Right cardiac atrium (tissue), 5 donors: ENCODE measurements at regions not wholly inside any gene's neighbourhood (a gene's known extent, or its start where the extent isn't known, plus 50 kb on each side); places are given as distances from the start of the nearest gene placed in this dataset.

Source experiments
- ATAC-seq, 2 donors: fragments of 200-7000 bp; cut with Tn5 transposase; one replicate each; pipeline versions ENCODE4 v1.8.0 to v1.9.1; 2020; ENCODE audit warnings: moderate library complexity in 2 of 2, mild to moderate bottlenecking in 1 of 2
- DNase-seq, 3 donors: peaks; one replicate each; pipeline ENCODE4 v3.0.0-alpha.2; 2020
- H3K27ac ChIP-seq: one replicate; pipeline ENCODE4 v1.5.1; 2013; ENCODE audit warnings: mild to moderate bottlenecking, low read length, control low read depth, moderate library complexity
- H3K27me3 ChIP-seq: one replicate; pipeline ENCODE4 v1.6.1; 2013; ENCODE audit not compliant: control insufficient read depth, insufficient read depth
- H3K4me1 ChIP-seq: one replicate; pipeline ENCODE4 v1.6.1; 2013; ENCODE audit warnings: low read length; ENCODE audit not compliant: control insufficient read depth, insufficient read depth
- H3K4me3 ChIP-seq: one replicate; pipeline ENCODE4 v1.5.1; 2013; ENCODE audit warnings: low read length, control low read depth
- H3K9me3 ChIP-seq: one replicate; pipeline ENCODE4 v1.6.1; 2013; ENCODE audit warnings: low read length; ENCODE audit not compliant: control insufficient read depth
- WGBS: extraction: QIAGEN DNeasy Blood & Tissue Kit; methylation state at CpG from one replicate; pipeline ENCODE4 v1.1.7; 2013; 5-methylcytosine and 5-hydroxymethylcytosine counted together
- intact Hi-C, 4 donors: fragments of 100-400 bp; cut with DNase I; formaldehyde crosslinking; loops; one replicate each; pipeline versions ENCODE4 v1.11.0 to v1.14.0; 2022 to 2023
- donor health status: healthy with polysubstance abuse.
- donor health status: DM: no; HTN: yes; CAD: no.
- donor health status: DM: no; HTN: no; CAD: no.
- donor health status: DM: no; HTN: yes; CAD: no; lungs with severe emphysema.
- donor health status: DM: yes; HTN: yes; CAD: no.

- Histone ChIP-seq H3K4me3 (no peak overlapping the region), H3K4me1 (no peaks in the 10 kb centered on the region), H3K27me3 (no peaks in the 10 kb centered on the region), H3K9me3 (no peaks in the 10 kb centered on the region), H3K27ac (no peak overlapping the region)
- intact Hi-C loops, result no loop called here
- ATAC-seq (no peak), DNase-seq (no peak)
- WGBS, result 100% methylated on average over 1 of the region's 1 CpG
Measured at GRCh38 chr10:63862860-63863259, 341.7 kb downstream of the REEP3 start.

- H3K9me3 ChIP-seq, result no peaks in the 10 kb centered on the region
- no peaks in the 10 kb centered on the region for H3K4me1 ChIP-seq
- WGBS, result 62% methylated on average over 4 of the region's 4 CpGs
- no peak for DNase-seq
- no peak for ATAC-seq
- intact Hi-C loops, result no loop called here
- H3K27ac ChIP-seq, result no peak overlapping the region
- H3K4me3 ChIP-seq, result no peak overlapping the region
- no peaks in the 10 kb centered on the region for H3K27me3 ChIP-seq
Measured at GRCh38 chr10:63865210-63865609, 344.0 kb downstream of the REEP3 start.

GRCh38 chr10:63866075-63866746 is 345.0 kb downstream of the REEP3 start:
- ATAC-seq (peak; percentile 74 to 80), DNase-seq (peak; percentile 27 to 74 (median 72))
- H3K4me1 ChIP-seq, result no peaks in the 10 kb centered on the region
- 6% methylated on average over 16 of the region's 16 CpGs for WGBS
- H3K9me3 ChIP-seq, result no peaks in the 10 kb centered on the region
- no peaks in the 10 kb centered on the region for H3K27me3 ChIP-seq
- intact Hi-C loops, result no loop called here
- H3K27ac ChIP-seq, result no peak overlapping the region
- H3K4me3 ChIP-seq, result no peak overlapping the region

GRCh38 chr10:63866747-63867140 is 345.5 kb downstream of the REEP3 start:
- H3K4me3 ChIP-seq, result no peak overlapping the region
- intact Hi-C loops, result no loop called here
- H3K27ac ChIP-seq, result no peak overlapping the region
- DNase-seq (no peak), ATAC-seq (no peak)
- no peaks in the 10 kb centered on the region for H3K9me3 ChIP-seq
- H3K4me1 ChIP-seq, result no peaks in the 10 kb centered on the region
- H3K27me3 ChIP-seq, result no peaks in the 10 kb centered on the region
- WGBS, result 0% methylated on average over 2 of the region's 2 CpGs

GRCh38 chr10:63878428-63878827 is 357.2 kb downstream of the REEP3 start:
- Histone ChIP-seq H3K9me3 (no peaks in the 10 kb centered on the region), H3K27me3 (no peaks in the 10 kb centered on the region), H3K4me1 (no peaks in the 10 kb centered on the region), H3K4me3 (no peak overlapping the region), H3K27ac (no peak overlapping the region)
- ATAC-seq, result no peak
- WGBS, result 79% methylated on average over 2 of the region's 2 CpGs
- intact Hi-C loops, result no loop called here
- DNase-seq, result no peak

- Histone ChIP-seq H3K27ac (no peak overlapping the region), H3K9me3 (no peaks in the 10 kb centered on the region), H3K4me1 (no peaks in the 10 kb centered on the region), H3K4me3 (no peak overlapping the region), H3K27me3 (no peaks in the 10 kb centered on the region)
- intact Hi-C loops, result no loop called here
- 84% methylated on average over 1 of the region's 1 CpG for WGBS
- ATAC-seq, result no peak
- DNase-seq, result no peak
Measured at GRCh38 chr10:63883861-63884260, 362.7 kb downstream of the REEP3 start.

- Histone ChIP-seq H3K4me3 (no peak overlapping the region), H3K27ac (no peak overlapping the region), H3K9me3 (no peaks in the 10 kb centered on the region), H3K4me1 (no peaks in the 10 kb centered on the region), H3K27me3 (no peaks in the 10 kb centered on the region)
- intact Hi-C loops, result no loop called here
- ATAC-seq, result no peak
- DNase-seq, result no peak
- WGBS, result 84% methylated on average over 2 of the region's 2 CpGs
Measured at GRCh38 chr10:63884426-63884825, 363.2 kb downstream of the REEP3 start.

GRCh38 chr10:63885156-63885555 is 364.0 kb downstream of the REEP3 start:
- no peaks in the 10 kb centered on the region for H3K4me1 ChIP-seq
- no peak overlapping the region for H3K4me3 ChIP-seq
- peak in 1 of 3 donors; percentile 9 for DNase-seq
- intact Hi-C loops, result no loop called here
- no peaks in the 10 kb centered on the region for H3K27me3 ChIP-seq
- H3K27ac ChIP-seq, result no peak overlapping the region
- no peaks in the 10 kb centered on the region for H3K9me3 ChIP-seq
- no peak for ATAC-seq

- ATAC-seq (no peak), DNase-seq (no peak)
- H3K27ac ChIP-seq, result no peak overlapping the region
- intact Hi-C loops, result no loop called here
- WGBS, result 75% methylated on average over 4 of the region's 4 CpGs
- no peak overlapping the region for H3K4me3 ChIP-seq
- no peaks in the 10 kb centered on the region for H3K4me1 ChIP-seq
- no peaks in the 10 kb centered on the region for H3K27me3 ChIP-seq
- H3K9me3 ChIP-seq, result no peaks in the 10 kb centered on the region
Measured at GRCh38 chr10:63886281-63887022, 365.3 kb downstream of the REEP3 start.

GRCh38 chr10:63887023-63887589 is 365.9 kb downstream of the REEP3 start:
- Histone ChIP-seq H3K27me3 (no peaks in the 10 kb centered on the region), H3K4me3 (no peak overlapping the region), H3K4me1 (no peaks in the 10 kb centered on the region), H3K27ac (no peak overlapping the region), H3K9me3 (no peaks in the 10 kb centered on the region)
- DNase-seq (peak in 1 of 3 donors; percentile 32), ATAC-seq (peak in 1 of 2 donors; percentile 21)
- WGBS, result 57% methylated on average over 11 of the region's 11 CpGs
- intact Hi-C loops, result no loop called here

GRCh38 chr10:63887600-63888370 is 366.6 kb downstream of the REEP3 start:
- intact Hi-C loops, result no loop called here
- ATAC-seq (no peak), DNase-seq (no peak)
- Histone ChIP-seq H3K4me1 (no peaks in the 10 kb centered on the region), H3K27me3 (no peaks in the 10 kb centered on the region), H3K9me3 (no peaks in the 10 kb centered on the region), H3K4me3 (no peak overlapping the region), H3K27ac (no peak overlapping the region)
- 92% methylated on average over 5 of the region's 5 CpGs for WGBS
